K562 (cell line): ENCODE measurements at regions not wholly inside any gene's neighbourhood (a gene's known extent, or its start where the extent isn't known, plus 50 kb on each side); places are given as distances from the start of the nearest gene placed in this dataset.

Experiments
- BRCA1 ChIP-seq, 2 experiments: fragments of 450-650 bp in 1 of 2; sonication (generic) in 1 of 2; formaldehyde crosslinking in 1 of 2; IDR thresholded peaks; 2 replicates each; pipeline versions ENCODE4 v1.5.0 to v1.6.1; 2017 to 2020; ENCODE audit warnings: mild to moderate bottlenecking in 1 of 2, missing genetic modification reagents in 1 of 2
- DEAF1 ChIP-seq: fragments of 450-650 bp; formaldehyde crosslinking; IDR thresholded peaks from 2 replicates; pipeline ENCODE4 v1.4.0; 2020; ENCODE audit warnings: mild to moderate bottlenecking, moderate library complexity
- FUS ChIP-seq: fragments of 200-400 bp; formaldehyde crosslinking; optimal IDR thresholded peaks from 2 replicates; pipeline ENCODE3; 2017; ENCODE audit warnings: low read depth, low read length
- HDAC3 ChIP-seq: fragments of 450-650 bp; IDR thresholded peaks from 2 replicates; pipeline ENCODE4 v1.6.1; 2018; ENCODE audit warnings: borderline replicate concordance, mild to moderate bottlenecking, moderate library complexity; ENCODE audit not compliant: partially characterized antibody
- MECOM ChIP-seq: fragments of 250-450 bp; sonication (Bioruptor Pico); IDR thresholded peaks from 2 replicates; pipeline ENCODE4 v1.8.0; 2022; ENCODE audit warnings: inconsistent platforms
- MTA1 ChIP-seq: fragments of 450-650 bp; IDR thresholded peaks from 2 replicates; pipeline ENCODE4 v1.6.1; 2017; ENCODE audit warnings: borderline replicate concordance
- NFATC3 ChIP-seq: fragments of 450-650 bp; IDR thresholded peaks from 2 replicates; pipeline ENCODE4 v1.6.1; 2017; ENCODE audit warnings: mild to moderate bottlenecking
- NFIX ChIP-seq: fragments of 250-450 bp; sonication (Bioruptor Pico); IDR thresholded peaks from 2 replicates; pipeline ENCODE4 v1.4.0; 2020; ENCODE audit warnings: low read depth, mild to moderate bottlenecking, moderate library complexity
- PHF20 ChIP-seq: fragments of 450-650 bp; IDR thresholded peaks from 2 replicates; pipeline ENCODE4 v1.6.1; 2018; ENCODE audit not compliant: partially characterized antibody
- PRDM10 ChIP-seq: fragments of 450-650 bp; IDR thresholded peaks from 2 replicates; pipeline ENCODE4 v1.6.1; 2018; ENCODE audit not compliant: partially characterized antibody
- RBM34 ChIP-seq: fragments of 200-400 bp; formaldehyde crosslinking; IDR thresholded peaks from 2 replicates; pipeline ENCODE4 v1.6.1; 2018; ENCODE audit warnings: low read length, borderline replicate concordance; ENCODE audit not compliant: insufficient read depth
- RCOR1 ChIP-seq, 2 experiments: IDR thresholded peaks; 2 replicates each; pipeline ENCODE4 v1.6.1; 2012; ENCODE audit warnings: low read depth in 2 of 2, low read length in 2 of 2, borderline replicate concordance in 1 of 2, improper control_type of control experiment in 1 of 2
- SMARCA4 ChIP-seq: fragments of 450-650 bp; IDR thresholded peaks from 2 replicates; pipeline ENCODE4 v1.6.1; 2016
- SNIP1 ChIP-seq: fragments of 450-650 bp; IDR thresholded peaks from 2 replicates; pipeline ENCODE4 v1.7.1; 2017; ENCODE audit warnings: low read depth, mild to moderate bottlenecking
- VEZF1 ChIP-seq: fragments of 200-800 bp; sonication (Bioruptor generic); IDR thresholded peaks from 2 replicates; pipeline ENCODE4 v1.6.1; 2017; ENCODE audit warnings: missing genetic modification characterization, missing compliant biosample characterization
- ZEB2 ChIP-seq: fragments of 450-650 bp; IDR thresholded peaks from 2 replicates; pipeline ENCODE4 v1.6.1; 2016
- ZFP36 ChIP-seq: fragments of 150-350 bp; IDR thresholded peaks from 2 replicates; pipeline ENCODE4 v1.6.1; 2018; ENCODE audit warnings: low read length, low read depth; ENCODE audit not compliant: partially characterized antibody
- ZNF197 ChIP-seq: fragments of 200-800 bp; sonication (Bioruptor generic); IDR thresholded peaks from 2 replicates; pipeline ENCODE4 v1.6.1; 2016; ENCODE audit warnings: low read depth, missing genetic modification characterization, missing compliant biosample characterization
- ZNF274 ChIP-seq: IDR thresholded peaks from 2 replicates; pipeline ENCODE4 v1.6.1; 2011; ENCODE audit warnings: low read depth, mild to moderate bottlenecking, low read length, moderate library complexity, borderline replicate concordance

GRCh38 chr12:76186131-76186906 lies 101.8 kb upstream of the NAP1L1 start (continued):
- TF ChIP-seq SNIP1 (no peak), MTA1 (peak; percentile 19; the same call in 1 of the 2 replicates), NFIX (CRISPR knock-in tag) (no peak), RBM34 (no peak), SMARCA4 (peak; percentile 55; the same call in 1 of the 2 replicates), HDAC3 (no peak), ZEB2 (0 out of 2 replicates have a peak, but pooled peaks have one; percentile 56), VEZF1 (CRISPR knock-in tag) (0 out of 2 replicates have a peak, but pooled peaks have one; percentile 21), BRCA1 (IDR thresholded peaks at IDR 0.05) (no peak), BRCA1 (CRISPR knock-in tag; IDR thresholded peaks at IDR 0.05) (no peak), ZNF197 (CRISPR knock-in tag) (no peak), FUS (no peak), ZFP36 (no peak), NFATC3 (no peak), PHF20 (no peak), ZNF274 (no peak), MECOM (0 out of 2 replicates have a peak, but pooled peaks have one; percentile 32), RCOR1 (IDR thresholded peaks at IDR 0.05; ENCODE audit: borderline replicate concordance in 1 of 2, low read depth in 2 of 2, low read length in 2 of 2) (peak in 1 of 2 experiments; percentile 84; a peak in 2 of 4 replicates), DEAF1 (CRISPR knock-in tag) (no peak), PRDM10 (peak; percentile 45)
